K562 (cell line): ENCODE measurements at regions not wholly inside any gene's neighbourhood (a gene's known extent, or its start where the extent isn't known, plus 50 kb on each side); places are given as distances from the start of the nearest gene placed in this dataset.

Source experiments
- ATAC-seq: fragments of 200-7000 bp; cut with Tn5 transposase; 3 replicates; pipeline ENCODE4 v1.9.1; 2020; ENCODE audit warnings: moderate library complexity
- BruUV-seq: library from RNA; stranded (reverse); fragments of 400-500 nt; replicated peaks from 2 replicates; lab custom pipeline; 2021; lab: Mats Ljungman, UMichigan
- CTCF ChIA-PET: fragments of 300-600 bp; formaldehyde crosslinking; extraction: SDS; loops from one replicate; lab custom pipeline; 2021; ENCODE audit warnings: low intra/inter-chr PET ratio; lab: Yijun Ruan, JAX
- POLR2A ChIA-PET: fragments of 300-600, 350-650 bp; sonication (Branson Sonifier 250); formaldehyde crosslinking; extraction: SDS; loops from one replicate; lab custom pipeline; 2021; ENCODE audit warnings: antibody characterized with exemption, inconsistent platforms; lab: Yijun Ruan, JAX
- DNase-seq, 4 experiments: peaks; one replicate each; pipeline versions ENCODE4 v3.0.0 to v3.0.0-alpha.2; 2011 to 2018; ENCODE audit warnings: low spot score in 3 of 4, mixed read lengths in 3 of 4; ENCODE audit errors: extremely low read depth in 1 of 4
- FAIRE-seq: peaks from 2 replicates; lab custom pipeline; 2011; peaks lifted over from hg19 to GRCh38; lab: Jason Lieb, UNC
- H2AFZ ChIP-seq: 2 replicates; pipeline ENCODE4 v1.6.0; 2011; ENCODE audit warnings: low read depth, low read length, control low read depth, inconsistent platforms
- H3K27ac ChIP-seq: fragments of 200-600 bp; 3 replicates; pipeline ENCODE4 v1.8.0; 2011; ENCODE audit warnings: low read depth, mild to moderate bottlenecking, control low read depth, inconsistent platforms, low read length, moderate library complexity, mixed read lengths; ENCODE audit errors: extremely low read depth
- H3K27me3 ChIP-seq, 2 experiments: fragments of 300-600 bp in 1 of 2; 2 replicates in 1 of 2; 3 replicates in 1 of 2; pipeline versions ENCODE4 v1.6.0 to v1.8.0; 2011; ENCODE audit warnings: inconsistent platforms in 2 of 2, low read length in 2 of 2, mild to moderate bottlenecking in 1 of 2, mixed read lengths in 1 of 2, moderate library complexity in 1 of 2; ENCODE audit not compliant: control insufficient read depth in 2 of 2, insufficient read depth in 2 of 2
- H3K36me3 ChIP-seq: fragments of 300-600 bp; 3 replicates; pipeline ENCODE4 v1.8.0; 2011; ENCODE audit warnings: mild to moderate bottlenecking, low read length, inconsistent platforms; ENCODE audit not compliant: control insufficient read depth, insufficient read depth
- H3K4me1 ChIP-seq, 2 experiments: fragments of 200-600 bp in 1 of 2; replicated peaks in 1 of 2; 2 replicates in 1 of 2; 3 replicates in 1 of 2; pipeline versions ENCODE4 v1.5.1 to v1.8.0; 2011; ENCODE audit warnings: inconsistent platforms in 2 of 2, low read length in 2 of 2, mild to moderate bottlenecking in 1 of 2, mixed read lengths in 1 of 2, moderate library complexity in 1 of 2; ENCODE audit not compliant: control insufficient read depth in 2 of 2, insufficient read depth in 2 of 2
- H3K4me2 ChIP-seq: 2 replicates; pipeline ENCODE4 v1.6.1; 2011; ENCODE audit warnings: low read length, control low read depth, inconsistent platforms, mixed read lengths; ENCODE audit not compliant: insufficient read depth
- H3K4me3 ChIP-seq: fragments of 200-600 bp; sonication (generic), shearing (Covaris generic); 2 replicates; pipeline ENCODE4 v1.5.1; 2016; ENCODE audit warnings: control low read depth, inconsistent platforms
- H3K79me2 ChIP-seq: fragments of 200-600 bp; 3 replicates; pipeline ENCODE4 v1.8.0; 2011; ENCODE audit warnings: low read length, inconsistent platforms; ENCODE audit not compliant: control insufficient read depth, insufficient read depth
- H3K9ac ChIP-seq, 2 experiments: 2 replicates each; pipeline versions ENCODE4 v1.6.0 to v1.6.1; 2011; ENCODE audit warnings: low read depth in 2 of 2, low read length in 2 of 2, control low read depth in 1 of 2, inconsistent platforms in 1 of 2, mild to moderate bottlenecking in 1 of 2, mixed read lengths in 1 of 2; ENCODE audit not compliant: insufficient read depth in 1 of 2
- H3K9me1 ChIP-seq: one replicate; pipeline ENCODE4 v1.6.0; 2011; ENCODE audit warnings: inconsistent platforms, mild to moderate bottlenecking, low read length, moderate library complexity; ENCODE audit not compliant: control insufficient read depth, insufficient read depth
- H3K9me3 ChIP-seq: replicated peaks from 2 replicates; pipeline ENCODE4 v1.5.1; 2011; ENCODE audit warnings: low read depth, low read length, inconsistent platforms; ENCODE audit not compliant: control insufficient read depth, insufficient read depth
- H4K20me1 ChIP-seq: replicated peaks from 2 replicates; pipeline ENCODE4 v1.6.1; 2011; ENCODE audit warnings: low read length, inconsistent platforms, mixed read lengths; ENCODE audit not compliant: control insufficient read depth, insufficient read depth
- ARHGAP35 ChIP-seq: fragments of 450-650 bp; IDR thresholded peaks from 2 replicates; pipeline ENCODE4 v1.6.1; 2018; ENCODE audit not compliant: partially characterized antibody
- EP300 ChIP-seq: IDR thresholded peaks from 2 replicates; pipeline ENCODE4 v1.6.1; 2012; ENCODE audit warnings: low read length, improper control_type of control experiment
- HNRNPUL1 ChIP-seq: fragments of 200-400 bp; formaldehyde crosslinking; IDR thresholded peaks from 2 replicates; pipeline ENCODE4 v1.6.1; 2017; ENCODE audit warnings: low read length
- NFATC3 ChIP-seq: fragments of 450-650 bp; IDR thresholded peaks from 2 replicates; pipeline ENCODE4 v1.6.1; 2017; ENCODE audit warnings: mild to moderate bottlenecking
- OTX1 ChIP-seq: fragments of 450-650 bp; formaldehyde crosslinking; IDR thresholded peaks from 2 replicates; pipeline ENCODE4 v1.4.0; 2022; ENCODE audit warnings: mild to moderate bottlenecking
- POLR2AphosphoS5 ChIP-seq: IDR thresholded peaks from 2 replicates; pipeline ENCODE4 v1.6.1; 2011; ENCODE audit warnings: mild to moderate bottlenecking, low read depth, low read length, moderate library complexity; ENCODE audit not compliant: control insufficient read depth, insufficient read depth
- POLR3A ChIP-seq: IDR thresholded peaks from 2 replicates; pipeline ENCODE4 v1.6.1; 2011; ENCODE audit warnings: borderline replicate concordance, mild to moderate bottlenecking, moderate library complexity; ENCODE audit not compliant: insufficient read length, insufficient read depth; ENCODE audit errors: extremely low read depth
- POLR3G ChIP-seq: IDR thresholded peaks from 2 replicates; pipeline ENCODE4 v1.6.1; 2011; ENCODE audit not compliant: insufficient read length, insufficient replicate concordance; ENCODE audit errors: extremely low read depth
- RBM14 ChIP-seq: fragments of 200-400 bp; formaldehyde crosslinking; IDR thresholded peaks from 2 replicates; pipeline ENCODE4 v1.6.1; 2018; ENCODE audit warnings: low read depth, mild to moderate bottlenecking, low read length, moderate library complexity, borderline replicate concordance; ENCODE audit not compliant: insufficient read depth
- SIN3B ChIP-seq: fragments of 450-650 bp; IDR thresholded peaks from 2 replicates; pipeline ENCODE4 v1.6.1; 2017; ENCODE audit warnings: low read depth, mild to moderate bottlenecking, moderate library complexity
- SLC30A9 ChIP-seq: fragments of 250-450 bp; sonication (Bioruptor Pico); IDR thresholded peaks from 2 replicates; pipeline ENCODE4 v1.8.0; 2022; ENCODE audit warnings: mild to moderate bottlenecking, moderate library complexity
- SOX6 ChIP-seq: fragments of 450-650 bp; IDR thresholded peaks from 2 replicates; pipeline ENCODE4 v1.6.1; 2014; ENCODE audit warnings: mild to moderate bottlenecking
- TAF7 ChIP-seq: fragments of 450-650 bp; IDR thresholded peaks from 2 replicates; pipeline ENCODE4 v1.6.1; 2016; ENCODE audit warnings: missing genetic modification characterization, missing compliant biosample characterization
- TAL1 ChIP-seq: fragments of 450-650 bp; IDR thresholded peaks from 2 replicates; pipeline ENCODE4 v1.6.1; 2016; ENCODE audit warnings: mild to moderate bottlenecking
- TSC22D4 ChIP-seq: fragments of 450-650 bp; IDR thresholded peaks from 2 replicates; pipeline ENCODE4 v1.6.1; 2016; ENCODE audit warnings: missing genetic modification characterization, missing biosample characterization, control low read depth
- XRCC3 ChIP-seq: fragments of 450-650 bp; IDR thresholded peaks from 2 replicates; pipeline ENCODE4 v1.6.1; 2017; ENCODE audit warnings: mild to moderate bottlenecking, moderate library complexity
- ZFPM2 ChIP-seq: fragments of 250-450 bp; sonication (Bioruptor Pico); IDR thresholded peaks from 2 replicates; pipeline ENCODE4 v1.5.1; 2022; ENCODE audit warnings: mild to moderate bottlenecking
- ZKSCAN3 ChIP-seq: fragments of 250-450 bp; sonication (Bioruptor Pico); IDR thresholded peaks from 2 replicates; pipeline ENCODE4 v1.4.0; 2020
- WGBS: fragments of 100-300 bp; shearing (Covaris generic); methylation state at CpG from one replicate; pipeline ENCODE4 v1.1.6; 2016; ENCODE audit warnings: low coverage, mixed read lengths; ENCODE audit not compliant: insufficient coverage; ENCODE audit errors: missing lambda C conversion rate; 5-methylcytosine and 5-hydroxymethylcytosine counted together
- in situ Hi-C: fragments of 300-500 bp; cut with MboI; formaldehyde crosslinking; loops from 4 replicates; pipeline ENCODE4 v1.15.0; 2018; ENCODE audit warnings: inconsistent platforms, mixed read lengths
- intact Hi-C: fragments of 100-400 bp; cut with micrococcal nuclease; formaldehyde crosslinking; loops from 2 replicates; pipeline ENCODE4 v1.14.2; 2022
- TF ChIP-seq, protein P1 (sequence below): fragments of 450-650 bp; IDR thresholded peaks from 2 replicates; pipeline ENCODE4 v1.6.1; 2016; ENCODE audit warnings: borderline replicate concordance
- TF ChIP-seq, protein P2 (sequence below): sonication (generic); formaldehyde crosslinking; IDR thresholded peaks from 2 replicates; pipeline ENCODE4 v1.9.0; 2022; ENCODE audit warnings: mild to moderate bottlenecking, missing genetic modification reagents

DNA sequence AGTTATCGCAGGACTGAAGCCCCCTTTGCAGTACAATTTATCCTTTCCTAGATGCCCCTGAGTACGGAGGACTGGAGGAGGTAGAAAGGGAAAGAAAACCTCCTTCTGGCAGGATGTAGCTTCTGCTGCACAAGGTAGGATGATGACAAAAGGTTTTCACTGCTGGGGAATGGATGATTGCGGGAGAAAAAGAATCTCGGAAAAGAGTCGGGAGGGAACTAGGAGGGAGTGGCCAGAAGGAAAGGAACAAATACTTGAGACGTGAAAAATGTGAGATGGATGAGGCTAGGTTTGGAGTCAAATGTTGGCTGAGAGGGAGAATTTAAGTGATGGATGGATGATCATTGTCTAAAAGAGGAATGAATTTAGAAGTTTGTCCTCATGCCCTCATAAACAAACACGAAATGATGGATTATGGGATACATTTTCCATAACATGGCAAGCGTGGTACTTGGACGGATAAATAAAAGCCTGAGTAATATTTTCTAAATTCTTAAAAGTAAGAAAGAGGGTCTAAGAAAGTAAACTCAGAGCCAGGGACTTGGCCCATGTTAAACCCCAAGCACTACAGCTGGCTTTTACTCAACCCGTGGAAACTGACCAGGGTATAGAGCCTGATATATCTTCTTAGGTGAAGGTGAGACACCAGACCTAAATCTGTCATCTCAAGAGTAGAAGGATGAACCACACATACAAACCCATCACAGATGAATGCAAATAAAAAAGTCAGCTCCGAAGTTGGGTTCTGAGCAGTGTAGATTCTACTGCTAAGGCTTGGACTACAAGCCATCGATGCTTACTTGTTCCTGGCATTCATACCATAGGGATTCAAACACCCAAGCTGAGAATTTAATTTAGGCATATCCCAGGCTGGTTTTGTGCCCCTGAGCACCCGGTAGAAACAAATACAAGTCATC lies 72.4 kb downstream of the HFE start:
- DNase-seq (peak in 1 of 4 experiments; percentile 37), ATAC-seq (no peak), FAIRE-seq (no peak)
- Histone ChIP-seq H3K9ac (peak overlapping the region; percentile 83 to 92), H3K9me1 (no peaks in the 10 kb centered on the region), H3K4me3 (peak overlapping the region; percentile 65), H2AFZ (no peak overlapping the region), H3K4me1 (peaks cover 12 to 19% of the 10 kb centered on the region in 2 experiments; a peak in 4 of 5 replicates), H4K20me1 (peaks cover 28% of the 10 kb centered on the region), H3K36me3 (peaks cover 34% of the 10 kb centered on the region), H3K9me3 (no peaks in the 10 kb centered on the region), H3K4me2 (peak overlapping the region; percentile 92), H3K27me3 (no peaks in the 10 kb centered on the region), H3K79me2 (peaks cover 76% of the 10 kb centered on the region), H3K27ac (peak overlapping the region; percentile 85)
- ChIA-PET CTCF (interaction anchor here (0.6 kb wide), 1 partner anchor 408 kb away, joined by 4 read pairs; no protein-coding TSS in a partner anchor), POLR2A (interaction anchor here (0.6 to 10.4 kb wide), 38 partner anchors 10 to 987 kb away, joined by 3 to 465 read pairs (median 8); partner anchors contain the start of genes HFE and HMGN4)
- intact Hi-C loops: no loop called here
- in situ Hi-C loops: no loop called here
- WGBS: 2% methylated on average over 13 of the region's 13 CpGs
- BruUV-seq: no TSS peak
- no peak for TF ChIP-seq EP300
- TF ChIP-seq SOX6: no peak
- TF ChIP-seq NFATC3: no peak
- TF ChIP-seq POLR2AphosphoS5: peak; percentile 64; the same call in 1 of the 2 replicates
- TF ChIP-seq HNRNPUL1: peak; percentile 23
- 0 out of 2 replicates have a peak, but pooled peaks have one; percentile 13 for TF ChIP-seq TAL1
- TF ChIP-seq TSC22D4: no peak
- TF ChIP-seq SLC30A9 (CRISPR knock-in tag): no peak
- TF ChIP-seq ARHGAP35: peak; percentile 64
- no peak for TF ChIP-seq ZFPM2 (CRISPR knock-in tag)
- no peak for TF ChIP-seq XRCC3
- TF ChIP-seq POLR3G: no peak
- no peak for TF ChIP-seq RBM14
- TF ChIP-seq TAF7 (tag): no peak
- no peak for TF ChIP-seq SIN3B
- TF ChIP-seq, protein P1, sequence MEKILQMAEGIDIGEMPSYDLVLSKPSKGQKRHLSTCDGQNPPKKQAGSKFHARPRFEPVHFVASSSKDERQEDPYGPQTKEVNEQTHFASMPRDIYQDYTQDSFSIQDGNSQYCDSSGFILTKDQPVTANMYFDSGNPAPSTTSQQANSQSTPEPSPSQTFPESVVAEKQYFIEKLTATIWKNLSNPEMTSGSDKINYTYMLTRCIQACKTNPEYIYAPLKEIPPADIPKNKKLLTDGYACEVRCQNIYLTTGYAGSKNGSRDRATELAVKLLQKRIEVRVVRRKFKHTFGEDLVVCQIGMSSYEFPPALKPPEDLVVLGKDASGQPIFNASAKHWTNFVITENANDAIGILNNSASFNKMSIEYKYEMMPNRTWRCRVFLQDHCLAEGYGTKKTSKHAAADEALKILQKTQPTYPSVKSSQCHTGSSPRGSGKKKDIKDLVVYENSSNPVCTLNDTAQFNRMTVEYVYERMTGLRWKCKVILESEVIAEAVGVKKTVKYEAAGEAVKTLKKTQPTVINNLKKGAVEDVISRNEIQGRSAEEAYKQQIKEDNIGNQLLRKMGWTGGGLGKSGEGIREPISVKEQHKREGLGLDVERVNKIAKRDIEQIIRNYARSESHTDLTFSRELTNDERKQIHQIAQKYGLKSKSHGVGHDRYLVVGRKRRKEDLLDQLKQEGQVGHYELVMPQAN: no peak
- TF ChIP-seq POLR3A: no peak
- TF ChIP-seq ZKSCAN3: no peak
- peak; percentile 68 for TF ChIP-seq OTX1 (CRISPR knock-in tag)
- TF ChIP-seq, protein P2, sequence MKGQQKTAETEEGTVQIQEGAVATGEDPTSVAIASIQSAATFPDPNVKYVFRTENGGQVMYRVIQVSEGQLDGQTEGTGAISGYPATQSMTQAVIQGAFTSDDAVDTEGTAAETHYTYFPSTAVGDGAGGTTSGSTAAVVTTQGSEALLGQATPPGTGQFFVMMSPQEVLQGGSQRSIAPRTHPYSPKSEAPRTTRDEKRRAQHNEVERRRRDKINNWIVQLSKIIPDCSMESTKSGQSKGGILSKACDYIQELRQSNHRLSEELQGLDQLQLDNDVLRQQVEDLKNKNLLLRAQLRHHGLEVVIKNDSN (CRISPR knock-in tag): no peak
